Ecto neural progenitor cell (in vitro differentiated cells): ENCODE measurements at regions not wholly inside any gene's neighbourhood (a gene's known extent, or its start where the extent isn't known, plus 50 kb on each side); places are given as distances from the start of the nearest gene placed in this dataset.
A peak's percentile ranks its signal among the peaks of the same experiment; 100 is the strongest.

Experiments
- DNase-seq: peaks from one replicate; pipeline ENCODE4 v3.0.0-alpha.2; 2018; ENCODE audit warnings: low spot score

DNA sequence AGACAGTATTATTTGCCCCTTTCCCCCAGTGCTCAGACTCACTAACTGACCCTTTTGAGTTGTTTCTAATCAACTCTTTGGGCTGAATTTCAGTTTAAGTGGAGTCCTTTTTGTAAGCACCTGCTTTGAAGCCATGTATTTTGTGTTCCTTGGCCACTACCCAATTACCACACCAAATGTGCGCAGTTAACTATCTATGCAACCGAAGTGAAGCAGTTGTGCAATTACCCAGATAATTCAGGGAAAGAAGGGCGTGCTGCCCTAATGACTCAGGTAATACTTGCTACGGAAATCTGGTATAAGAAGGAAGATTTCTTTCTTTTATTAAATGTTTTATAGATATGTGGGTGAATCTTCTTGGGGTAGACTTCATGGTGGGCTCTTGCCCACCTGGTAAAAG, 371.9 kb upstream of the TBL1XR1 start:
- DNase-seq, result no peak

DNA sequence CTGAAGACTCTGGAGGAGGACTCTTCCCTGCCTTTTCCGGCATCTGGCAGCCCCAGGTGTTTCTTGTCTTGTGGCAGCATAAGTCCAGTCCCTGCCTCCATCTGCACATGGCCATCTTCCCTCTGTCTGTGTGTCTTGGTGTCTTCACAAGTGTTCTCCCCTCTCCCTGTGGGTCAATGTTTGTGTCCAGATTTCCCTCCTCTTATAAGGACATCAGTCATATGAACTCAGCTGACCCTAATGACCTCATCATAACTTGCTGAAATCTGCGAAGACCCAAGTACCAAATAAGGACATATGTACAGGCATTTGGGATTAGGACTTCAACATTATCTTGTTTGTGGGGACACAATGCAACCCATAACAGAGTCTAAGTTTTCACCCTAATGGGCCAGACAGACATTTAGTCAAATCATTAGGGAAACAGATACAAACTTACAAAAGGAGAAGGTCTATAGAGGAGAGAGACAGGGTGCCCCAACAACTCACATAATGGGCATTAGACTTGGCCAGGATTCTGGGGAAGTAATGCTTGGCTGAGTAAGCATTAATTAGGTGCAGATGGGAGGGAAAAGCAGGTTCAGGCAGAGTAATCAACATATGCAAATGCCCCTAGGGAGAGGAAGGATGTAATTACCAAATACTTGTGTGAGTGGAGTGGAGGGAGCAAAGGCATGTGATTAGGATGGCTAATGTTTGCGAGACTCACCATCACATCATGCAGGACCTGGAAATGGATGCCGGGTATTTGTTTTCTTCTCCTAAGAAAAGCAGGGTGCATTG, 372.8 kb upstream of the TBL1XR1 start:
- DNase-seq, result no peak

DNA sequence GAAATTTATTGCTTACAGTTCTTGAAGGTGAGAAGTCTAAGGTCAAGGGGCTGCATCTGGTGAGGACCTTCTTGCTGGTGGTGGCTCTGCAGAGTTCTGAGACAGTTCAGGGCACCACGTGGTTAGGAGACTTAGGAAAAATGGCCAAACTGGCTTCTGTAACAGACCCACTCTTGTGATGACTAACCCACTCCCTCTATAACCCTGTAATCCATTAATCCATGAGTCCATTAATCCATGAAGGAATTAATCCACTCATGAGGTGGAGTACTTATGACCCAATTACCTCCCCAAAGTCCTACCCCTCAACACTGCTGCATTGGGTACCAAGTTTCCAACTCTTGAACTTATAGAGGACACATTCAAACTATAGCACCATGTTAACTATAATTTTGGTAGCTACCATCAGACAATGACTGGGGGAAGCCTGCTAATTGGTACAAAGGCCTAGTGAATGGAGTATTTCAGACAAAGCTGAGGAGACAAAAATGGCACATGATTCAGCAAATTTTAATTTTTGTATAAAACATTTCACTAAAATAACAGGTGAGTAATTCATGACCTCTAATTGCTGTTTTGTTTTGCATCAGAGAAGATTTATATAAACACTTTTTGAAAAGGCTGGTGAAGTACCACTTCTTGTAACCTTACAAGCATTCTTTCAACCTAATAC, 374.1 kb upstream of the TBL1XR1 start:
- no peak for DNase-seq

DNA sequence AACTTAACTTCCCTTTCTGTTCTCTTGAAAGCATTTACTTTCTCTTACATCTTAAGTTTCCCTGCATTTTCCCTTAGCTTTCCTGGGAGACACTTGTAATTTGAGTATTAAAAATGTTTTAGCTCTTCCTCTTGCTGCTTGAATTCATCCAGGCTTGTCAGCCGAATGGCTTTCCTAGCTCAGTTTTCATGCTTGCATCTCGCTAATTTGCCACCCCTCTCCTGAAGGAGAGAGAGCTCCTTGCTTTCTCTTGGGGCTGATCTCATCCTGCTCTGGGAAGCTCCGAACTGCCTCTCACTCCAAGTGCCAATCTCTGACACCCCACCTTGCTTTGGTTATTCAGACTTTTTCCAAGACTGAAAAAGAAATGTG, 374.6 kb upstream of the TBL1XR1 start:
- DNase-seq, result no peak

DNA sequence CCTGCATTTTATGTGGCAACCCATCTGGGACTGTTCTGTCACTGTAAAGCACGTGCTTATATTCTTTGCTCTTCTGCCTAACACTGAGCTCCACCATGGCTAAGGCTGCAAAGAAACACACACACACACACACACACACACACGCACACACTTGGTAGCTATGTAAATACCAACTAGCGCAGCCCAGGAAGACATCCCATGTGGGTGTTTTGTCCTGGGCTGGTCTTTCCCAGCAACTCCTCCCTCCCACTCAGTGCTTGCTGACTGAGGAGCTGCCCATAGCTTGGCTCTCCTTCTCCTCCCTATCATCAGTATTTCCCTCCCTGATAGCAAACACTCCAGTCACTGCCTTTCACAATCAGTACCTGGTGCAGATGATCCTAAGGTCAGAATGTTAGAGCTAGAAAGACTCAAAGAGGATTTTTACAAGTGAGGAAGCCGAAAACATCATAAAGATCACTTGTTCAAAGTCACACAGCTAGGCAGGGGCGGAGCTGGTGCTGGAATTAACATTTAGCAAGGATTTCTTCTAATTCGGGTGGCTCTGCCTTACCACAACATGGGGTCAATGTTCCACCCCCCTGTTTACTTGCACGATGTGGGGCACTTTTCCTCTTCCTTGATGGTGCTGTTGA, 377.1 kb upstream of the TBL1XR1 start:
- peak; percentile 61 for DNase-seq

DNA sequence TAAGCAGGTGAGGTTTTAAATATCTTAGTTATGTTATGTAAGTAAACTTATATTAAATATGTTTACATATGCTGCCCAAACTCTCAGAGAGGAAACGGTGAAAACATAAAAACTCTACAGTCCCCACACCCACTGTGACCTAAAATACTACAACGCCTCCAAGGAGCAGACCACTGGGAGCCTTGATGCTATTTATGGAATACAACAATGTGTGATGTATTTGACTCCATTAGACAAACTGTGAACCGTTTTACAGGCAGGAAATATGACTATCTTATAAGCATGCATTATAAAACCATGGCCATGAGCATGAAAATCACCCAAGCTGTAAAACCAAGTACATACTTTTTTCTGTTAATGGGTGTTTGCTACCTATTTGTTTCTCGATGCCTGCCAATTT, 379.5 kb upstream of the TBL1XR1 start:
- DNase-seq, result no peak

DNA sequence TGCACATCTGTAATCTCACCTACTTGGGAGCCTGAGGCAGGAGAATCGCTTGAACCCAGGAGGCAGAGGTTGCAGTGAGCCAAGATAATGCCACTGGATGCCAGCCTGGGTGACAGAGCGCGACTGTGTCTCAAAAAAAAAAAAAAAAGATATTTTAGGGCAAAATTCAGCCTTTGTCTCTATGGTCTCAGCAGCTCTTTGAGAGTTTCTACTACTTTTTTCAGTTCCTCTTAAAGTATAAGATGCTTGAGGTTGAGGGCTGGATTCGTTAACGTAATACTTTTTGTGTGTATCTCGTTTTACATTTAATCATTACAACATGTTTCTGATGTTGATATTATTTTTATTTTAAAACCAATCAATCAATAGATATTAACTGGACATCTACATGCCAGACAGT, 381.2 kb upstream of the TBL1XR1 start:
- DNase-seq, result no peak

DNA sequence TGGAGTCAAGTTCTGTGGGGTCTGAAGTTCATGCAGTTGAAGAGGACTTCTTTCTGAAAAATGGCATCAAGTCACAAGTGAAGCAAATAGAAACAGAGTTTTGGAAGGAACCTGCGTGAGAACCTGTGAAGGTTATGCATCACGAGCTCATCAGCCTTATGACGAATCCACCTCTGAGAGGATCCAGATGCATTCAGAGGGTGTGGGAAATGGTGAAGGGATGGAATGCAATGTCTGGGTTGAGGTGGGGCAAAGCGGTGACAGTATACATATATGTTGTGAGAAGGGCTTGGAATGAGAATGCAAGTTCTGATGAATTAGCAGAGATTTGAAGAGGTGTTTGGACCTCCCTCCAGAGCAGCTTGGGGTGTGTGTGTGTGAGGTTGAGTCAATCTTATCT, 382.1 kb upstream of the TBL1XR1 start:
- DNase-seq, result no peak

DNA sequence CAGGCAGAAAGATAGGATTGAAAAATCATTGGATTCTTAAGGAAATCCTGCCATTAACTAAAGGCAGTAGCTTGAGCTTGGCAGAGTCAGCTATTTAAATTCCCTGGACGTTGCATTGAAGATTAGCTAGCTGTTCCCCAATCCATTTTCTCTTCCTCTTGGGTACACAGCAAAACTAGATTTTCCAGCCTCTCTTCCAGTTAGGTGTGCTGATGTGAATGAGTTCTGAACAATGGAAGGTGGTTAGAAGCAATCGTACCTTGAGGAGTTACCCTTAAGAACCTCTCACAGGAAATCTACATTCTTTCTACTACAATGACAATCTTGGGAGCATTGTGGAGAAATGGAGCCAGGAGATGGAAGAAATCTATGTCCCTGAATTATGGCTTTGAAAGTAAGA, 383.2 kb upstream of the TBL1XR1 start:
- no peak for DNase-seq

DNA sequence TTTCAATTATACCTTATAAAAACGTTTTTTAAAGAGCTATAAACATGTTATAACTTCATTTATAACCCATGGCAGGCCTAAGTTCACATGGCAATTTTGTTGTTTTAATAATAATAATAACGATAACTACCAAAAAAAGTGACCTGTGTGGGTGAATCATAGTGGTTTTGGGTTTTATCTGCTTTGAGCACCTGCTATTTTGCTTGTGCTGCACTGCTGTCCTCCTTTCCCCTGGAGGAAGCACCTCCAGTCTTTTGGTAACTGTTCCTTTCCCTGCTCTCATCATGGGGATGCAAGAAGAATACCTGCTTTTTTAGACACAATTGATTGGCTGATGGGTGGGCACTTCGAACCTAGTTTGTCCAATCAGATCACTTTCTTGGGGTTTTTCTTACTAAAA, 388.0 kb upstream of the TBL1XR1 start:
- DNase-seq, result no peak

DNA sequence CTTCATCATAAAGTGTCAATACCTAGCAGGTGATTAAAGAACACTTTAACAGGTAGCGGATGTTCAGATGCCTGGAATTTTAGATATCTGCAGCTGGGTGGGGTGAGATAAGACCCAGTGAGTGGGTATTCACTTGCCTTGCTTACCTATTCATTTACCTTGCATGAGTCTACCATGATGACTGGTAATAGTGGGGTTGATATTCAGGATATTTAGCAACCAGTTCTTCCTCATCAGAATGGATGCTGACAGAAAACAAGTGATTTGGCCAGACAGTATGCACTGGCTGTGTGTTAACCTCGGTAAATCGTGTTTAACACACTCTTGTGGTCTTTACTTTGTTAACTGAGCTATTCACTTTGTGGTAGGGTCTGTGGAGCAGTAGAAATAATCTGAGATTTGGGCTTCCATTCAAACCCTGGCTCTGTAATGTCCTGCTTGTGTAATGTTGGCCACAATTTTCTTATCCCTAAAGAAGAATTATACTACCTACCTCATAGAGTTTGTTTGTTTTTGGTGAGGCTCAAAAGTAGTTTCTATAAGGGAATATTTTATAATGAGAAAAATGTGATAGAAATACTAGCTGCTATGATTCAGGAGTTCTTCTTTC, 391.9 kb upstream of the TBL1XR1 start:
- no peak for DNase-seq

DNA sequence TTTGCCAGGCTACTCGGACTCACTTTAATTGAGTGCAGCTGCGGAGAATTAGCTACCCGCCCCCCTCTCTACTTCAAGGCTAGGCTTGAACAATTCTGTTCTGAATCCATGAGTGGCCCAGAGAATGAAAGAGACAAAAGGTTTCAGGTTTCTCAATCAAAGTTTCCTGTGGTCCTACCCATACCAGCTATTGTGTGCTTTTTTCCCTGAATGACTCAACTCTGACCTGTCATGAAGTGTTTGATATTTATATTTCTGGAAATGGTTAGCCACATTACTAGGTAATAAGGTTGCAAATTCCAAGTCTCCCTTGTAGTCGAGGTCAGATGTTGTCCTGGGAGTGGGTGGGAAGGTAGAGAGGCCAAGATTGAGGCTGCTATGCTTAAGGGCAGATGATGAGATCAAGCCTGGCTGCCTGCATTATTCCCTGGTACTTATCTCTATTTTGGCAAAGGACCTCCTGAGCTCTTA, 392.7 kb upstream of the TBL1XR1 start:
- no peak for DNase-seq

DNA sequence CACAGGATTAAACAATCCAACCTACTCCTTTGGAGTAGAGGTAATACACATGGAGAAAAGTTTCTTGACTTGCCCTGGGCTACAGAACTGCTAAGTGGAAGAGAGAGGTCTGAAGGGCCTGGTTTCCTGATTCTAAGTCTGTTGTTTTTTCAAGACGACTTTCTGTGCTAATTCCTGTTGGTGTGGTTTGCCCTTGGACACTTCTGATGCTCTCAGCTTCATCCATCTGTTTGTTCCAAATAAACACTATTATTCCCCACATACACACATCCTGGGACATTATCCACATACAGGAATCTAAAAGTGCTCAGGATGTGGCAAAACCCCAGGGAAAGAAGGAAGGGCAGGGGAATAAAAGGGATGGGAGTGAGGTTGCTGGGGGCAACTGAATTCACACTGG, 393.5 kb upstream of the TBL1XR1 start:
- no peak for DNase-seq

DNA sequence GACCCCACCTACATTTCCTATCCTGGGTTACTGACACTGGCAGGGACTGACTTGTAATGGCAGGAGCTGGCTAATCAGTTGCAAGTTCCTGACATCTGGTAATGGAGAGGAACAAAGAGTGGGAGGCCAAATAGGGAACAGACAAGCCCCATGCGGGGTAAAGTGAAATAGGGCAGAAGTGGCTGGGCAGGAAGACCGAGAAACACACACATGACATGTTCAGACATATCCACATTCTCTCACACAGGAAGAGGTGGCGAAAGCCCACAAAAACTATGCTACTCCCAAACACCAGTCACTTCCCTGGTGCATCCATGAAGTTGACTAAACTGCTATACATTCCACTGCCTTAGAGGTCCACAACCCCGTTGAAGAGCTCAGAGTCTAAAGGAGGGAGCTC, 394.1 kb upstream of the TBL1XR1 start:
- no peak for DNase-seq

DNA sequence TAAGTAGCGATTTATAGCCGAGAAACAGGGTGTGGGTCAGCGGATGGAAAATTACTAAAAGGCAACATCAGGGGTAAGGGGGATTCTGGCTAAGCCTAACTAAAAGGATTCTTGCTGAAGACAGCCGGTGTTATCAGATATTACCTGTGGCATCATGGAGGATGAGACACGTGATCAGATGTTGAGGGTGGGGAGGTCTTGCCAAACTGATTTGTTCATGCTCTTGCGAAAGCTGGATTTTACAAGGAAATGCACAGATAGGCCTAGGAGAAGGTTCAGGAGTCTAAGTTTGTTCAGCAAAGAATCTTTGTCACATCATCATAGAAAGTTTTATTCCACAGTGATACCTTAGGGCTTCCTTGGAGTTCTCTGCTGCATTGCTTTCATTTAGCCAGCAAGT, 396.8 kb upstream of the TBL1XR1 start:
- no peak for DNase-seq

DNA sequence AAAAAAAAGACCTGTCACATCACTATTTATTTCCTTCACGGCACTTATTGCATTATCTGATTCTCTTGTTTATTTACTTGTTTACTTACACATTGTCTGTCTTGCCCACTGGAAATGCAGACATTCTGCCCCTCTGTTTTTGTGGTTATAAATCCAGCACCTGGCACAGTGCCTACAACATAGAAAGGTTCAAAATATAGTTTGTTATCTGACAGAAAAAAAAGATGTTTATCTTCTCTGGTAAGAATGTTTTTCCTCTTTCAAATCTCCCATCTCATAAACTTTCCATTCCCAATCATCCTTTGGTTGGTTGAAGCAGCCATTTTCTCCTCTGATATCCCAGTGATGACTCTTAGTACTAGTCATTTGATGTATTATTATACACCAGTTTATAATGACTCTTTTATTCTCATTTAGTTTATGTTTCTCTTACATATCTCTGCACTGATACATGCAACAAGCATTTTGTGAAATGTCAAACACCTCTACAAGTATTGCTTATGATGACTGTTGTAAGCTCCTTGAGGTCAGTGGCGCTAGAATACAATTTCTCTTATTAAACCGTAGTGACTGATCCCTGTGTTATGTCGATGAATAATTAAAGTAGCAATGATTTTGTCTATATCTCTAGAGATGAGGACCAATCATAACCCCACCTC, 398.4 kb upstream of the TBL1XR1 start:
- DNase-seq, result no peak

DNA sequence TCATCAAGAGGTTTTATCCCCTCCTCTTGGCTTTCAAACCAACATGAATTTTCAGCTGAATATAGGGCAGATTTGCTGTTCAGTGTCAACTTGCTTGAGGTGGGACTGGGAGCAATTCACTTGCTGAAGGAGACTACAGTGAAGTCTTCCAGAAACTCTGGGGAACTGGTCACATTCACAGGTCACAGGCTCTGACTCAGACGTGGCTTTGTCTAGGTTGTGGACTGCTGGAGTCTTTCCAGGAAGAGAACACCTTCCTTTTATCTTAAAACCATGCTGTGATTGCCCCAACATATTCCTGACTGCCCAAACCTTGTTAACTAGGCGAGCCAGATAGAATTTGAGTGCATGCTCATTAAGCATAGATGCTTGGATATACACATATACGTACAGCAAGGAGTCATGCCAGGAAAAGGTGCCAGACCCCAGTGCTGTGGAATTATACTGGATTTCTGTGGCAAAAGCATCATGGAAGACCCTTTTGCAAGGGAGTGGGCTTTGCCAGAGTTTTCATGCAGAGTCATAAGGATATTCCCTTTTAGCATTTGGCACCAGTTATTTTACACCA, 399.1 kb upstream of the TBL1XR1 start:
- DNase-seq, result no peak

DNA sequence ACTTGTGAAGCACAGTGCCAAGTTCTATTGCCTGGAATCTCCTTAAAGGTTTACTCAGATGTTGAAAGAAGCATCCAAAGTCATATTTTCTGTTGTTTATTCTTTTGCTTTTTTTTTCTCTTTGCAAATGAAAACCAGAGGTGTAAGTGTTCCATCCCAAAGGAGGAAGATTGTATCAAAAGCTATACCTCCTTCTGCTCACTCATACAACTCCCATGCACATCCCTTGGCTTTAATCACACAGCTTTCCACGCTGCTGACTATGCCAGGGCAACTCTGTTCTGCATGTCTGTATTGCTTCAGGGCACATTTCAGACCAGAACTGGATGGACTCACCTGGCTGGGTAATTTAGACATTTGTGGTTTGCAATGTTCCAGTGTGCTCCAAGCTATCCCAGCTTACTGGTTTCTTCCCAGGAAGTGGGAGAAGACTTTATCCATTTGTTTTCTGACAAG, 399.6 kb upstream of the TBL1XR1 start:
- no peak for DNase-seq

DNA sequence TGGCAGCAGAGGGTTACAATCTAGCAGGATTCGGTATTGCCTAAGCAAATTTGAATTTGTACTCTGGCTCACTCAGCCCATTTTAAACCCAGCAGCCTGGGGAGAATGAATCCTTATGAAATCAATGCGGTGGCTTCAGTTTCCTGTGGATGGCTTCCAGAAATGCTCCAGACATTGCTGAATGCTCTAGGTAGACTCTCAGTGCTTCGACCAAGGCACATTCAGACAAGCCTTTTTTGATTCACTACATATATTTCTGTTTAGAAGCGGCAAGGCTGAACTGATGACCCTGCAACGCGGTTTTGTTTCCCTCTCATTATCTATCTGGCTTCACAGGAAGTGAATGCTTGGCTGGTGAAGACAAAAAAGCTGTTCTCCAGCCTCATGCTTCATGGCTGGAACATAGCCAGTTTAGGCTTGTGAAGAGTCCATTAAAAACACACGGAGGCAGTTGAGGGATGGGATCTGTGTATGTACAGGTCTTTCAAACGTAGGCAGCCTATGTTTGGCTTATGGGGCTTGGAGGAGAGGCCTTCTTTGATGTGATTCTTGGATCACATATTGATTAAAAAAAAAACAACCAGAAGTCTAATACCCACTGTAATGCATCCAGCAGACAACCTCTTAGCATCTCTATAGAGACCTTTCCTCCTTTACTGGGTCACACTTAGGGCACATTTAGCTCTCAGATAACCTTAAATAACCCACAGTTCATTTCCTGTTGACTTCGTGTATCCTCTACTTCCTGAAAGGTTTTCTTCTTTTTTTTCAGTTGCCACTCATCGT, 400.2 kb upstream of the TBL1XR1 start:
- no peak for DNase-seq

DNA sequence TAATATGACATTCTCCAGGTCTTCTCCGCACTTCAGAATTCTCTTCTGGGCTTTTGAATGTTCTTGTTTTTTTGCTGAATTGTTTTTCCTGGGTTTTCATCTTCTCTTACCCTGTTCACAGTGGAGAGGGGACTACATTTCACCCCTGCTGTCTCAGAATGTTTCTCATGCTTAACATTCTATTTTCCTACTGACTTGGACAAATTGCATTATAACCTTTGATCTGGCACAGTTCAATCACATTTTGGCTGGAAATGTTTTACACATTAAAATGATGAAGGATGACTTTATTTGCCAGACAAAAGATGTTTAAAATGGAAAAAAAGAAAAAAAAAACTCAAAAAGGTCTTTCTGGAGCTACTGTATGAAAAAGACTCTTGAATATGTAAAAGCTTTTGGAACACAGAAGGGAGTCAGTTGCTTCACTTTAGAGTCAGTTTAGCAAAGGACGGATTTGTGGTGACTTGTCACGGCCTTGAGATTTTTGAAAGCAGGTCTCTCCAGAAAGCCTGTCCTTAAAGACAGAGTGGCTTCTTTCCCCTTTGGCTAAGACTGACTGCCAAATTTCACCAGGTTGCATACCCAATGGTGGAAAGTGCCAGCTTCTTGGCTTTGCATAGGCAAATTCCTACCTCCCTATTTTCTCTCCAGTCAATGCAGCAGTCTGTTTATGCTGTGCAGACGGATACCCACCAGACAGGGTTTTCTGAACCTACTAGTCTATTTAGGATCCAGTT, 401.0 kb upstream of the TBL1XR1 start:
- no peak for DNase-seq
